ENCODE measurements at regions not wholly inside any gene's neighbourhood (a gene's known extent, or its start where the extent isn't known, plus 50 kb on each side); places are given as distances from the start of the nearest gene placed in this dataset.

GRCh38 chr13:105984646-105985045 is 550.8 kb downstream of the EFNB2 start:
- Histone ChIP-seq H3K4ac (ENCODE audit: low read depth, low read length) (no peak overlapping the region), H3K9me1 (ENCODE audit: insufficient read depth, low read length) (no peaks in the 10 kb centered on the region), H2BK20ac (ENCODE audit: low read depth, low read length) (no peak overlapping the region), H4K20me1 (ENCODE audit: insufficient read depth, low read length) (no peaks in the 10 kb centered on the region), H4K5ac (ENCODE audit: low read depth, low read length) (no peak overlapping the region), H3K23ac (ENCODE audit: low read depth, low read length) (no peak overlapping the region), H3K14ac (replicated peaks; ENCODE audit: low read depth, low read length) (no peak overlapping the region), H2AK5ac (ENCODE audit: low read depth, low read length) (no peak overlapping the region), H3K9me3 (ENCODE audit: control insufficient read depth, insufficient read depth, low read length) (no peaks in the 10 kb centered on the region), H3K36me3 (ENCODE audit: control insufficient read depth, insufficient read depth, low read length) (no peaks in the 10 kb centered on the region), H3K18ac (ENCODE audit: low read depth, low read length) (no peak overlapping the region), H3K79me1 (ENCODE audit: low read depth in 1 of 2, low read length in 2 of 2) (no peaks in the 10 kb centered on the region), H2AK9ac (replicated peaks; ENCODE audit: low read depth, low read length, poor library complexity) (no peak overlapping the region), H3K27ac (ENCODE audit: insufficient read depth, low read length) (no peak overlapping the region), H3K9ac (ENCODE audit: low read depth, low read length) (no peak overlapping the region), H2BK15ac (ENCODE audit: low read depth, low read length) (no peak overlapping the region), H3K4me1 (ENCODE audit: control insufficient read depth, insufficient read depth, low read length) (no peaks in the 10 kb centered on the region), H2AFZ (replicated peaks; ENCODE audit: low read length, poor library complexity) (no peak overlapping the region), H4K8ac (ENCODE audit: low read depth in 2 of 2, low read length in 2 of 2) (no peak overlapping the region), H3K27me3 (ENCODE audit: control insufficient read depth, insufficient read depth, low read length) (no peaks in the 10 kb centered on the region), H3K56ac (ENCODE audit: extremely low read depth, insufficient read depth, low read length) (no peak overlapping the region), H2BK5ac (ENCODE audit: low read depth, low read length, poor library complexity, severe bottlenecking) (no peak overlapping the region), H4K91ac (ENCODE audit: insufficient read depth, low read depth, low read length) (no peak overlapping the region), H2BK120ac (ENCODE audit: low read depth, low read length) (no peak overlapping the region), H3K4me3 (ENCODE audit: insufficient read depth, low read depth, low read length) (no peak overlapping the region), H3K4me2 (ENCODE audit: low read depth, low read length) (no peak overlapping the region)
- dilution Hi-C loops (cut with HindIII; ENCODE audit: low sequenced_read_pairs, unreplicated experiment): no loop called here
- TF ChIP-seq RFX5 (IDR thresholded peaks at IDR 0.05; ENCODE audit: low read depth, low read length) (no peak), RAD21 (IDR thresholded peaks at IDR 0.05; ENCODE audit: low read length) (no peak), NFE2L2 (IDR thresholded peaks at IDR 0.05; ENCODE audit: low read depth, low read length) (no peak), CTCF (conservative IDR thresholded peaks at IDR 0.05; ENCODE audit: low read depth, low read length) (no peak), CEBPB (IDR thresholded peaks at IDR 0.05; ENCODE audit: low read depth, low read length) (no peak), MAZ (IDR thresholded peaks at IDR 0.05; ENCODE audit: borderline replicate concordance, low read depth, low read length) (no peak), FOS (IDR thresholded peaks at IDR 0.05; ENCODE audit: low read depth, low read length) (no peak), CHD1 (IDR thresholded peaks at IDR 0.05; ENCODE audit: low read depth, low read length) (no peak), RCOR1 (IDR thresholded peaks at IDR 0.05; ENCODE audit: insufficient replicate concordance, low read length) (no peak), BHLHE40 (IDR thresholded peaks at IDR 0.05; ENCODE audit: low read depth, low read length) (no peak), MXI1 (IDR thresholded peaks at IDR 0.05; ENCODE audit: borderline replicate concordance, low read depth, low read length) (no peak), MAFK (IDR thresholded peaks at IDR 0.05; ENCODE audit: low read depth, low read length) (no peak), POLR2A (IDR thresholded peaks at IDR 0.05; ENCODE audit: low read depth, low read length) (no peak), SMC3 (IDR thresholded peaks at IDR 0.05; ENCODE audit: low read depth, low read length) (no peak)
- TF ChIP-seq, protein P1, sequence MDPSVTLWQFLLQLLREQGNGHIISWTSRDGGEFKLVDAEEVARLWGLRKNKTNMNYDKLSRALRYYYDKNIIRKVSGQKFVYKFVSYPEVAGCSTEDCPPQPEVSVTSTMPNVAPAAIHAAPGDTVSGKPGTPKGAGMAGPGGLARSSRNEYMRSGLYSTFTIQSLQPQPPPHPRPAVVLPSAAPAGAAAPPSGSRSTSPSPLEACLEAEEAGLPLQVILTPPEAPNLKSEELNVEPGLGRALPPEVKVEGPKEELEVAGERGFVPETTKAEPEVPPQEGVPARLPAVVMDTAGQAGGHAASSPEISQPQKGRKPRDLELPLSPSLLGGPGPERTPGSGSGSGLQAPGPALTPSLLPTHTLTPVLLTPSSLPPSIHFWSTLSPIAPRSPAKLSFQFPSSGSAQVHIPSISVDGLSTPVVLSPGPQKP (IDR thresholded peaks at IDR 0.05; ENCODE audit: borderline replicate concordance, low read depth, low read length): no peak
- TF ChIP-seq, protein P2, sequence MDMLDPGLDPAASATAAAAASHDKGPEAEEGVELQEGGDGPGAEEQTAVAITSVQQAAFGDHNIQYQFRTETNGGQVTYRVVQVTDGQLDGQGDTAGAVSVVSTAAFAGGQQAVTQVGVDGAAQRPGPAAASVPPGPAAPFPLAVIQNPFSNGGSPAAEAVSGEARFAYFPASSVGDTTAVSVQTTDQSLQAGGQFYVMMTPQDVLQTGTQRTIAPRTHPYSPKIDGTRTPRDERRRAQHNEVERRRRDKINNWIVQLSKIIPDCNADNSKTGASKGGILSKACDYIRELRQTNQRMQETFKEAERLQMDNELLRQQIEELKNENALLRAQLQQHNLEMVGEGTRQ (IDR thresholded peaks at IDR 0.05; ENCODE audit: low read depth, low read length): no peak
- CTCF ChIA-PET: no interaction called here
- DNase-seq (no peak), ATAC-seq (ENCODE audit: low read depth) (no peak)
- POLR2A ChIA-PET (ENCODE audit: unreplicated experiment): no interaction called here
- intact Hi-C loops (cut with micrococcal nuclease): no loop called here
- in situ Hi-C loops (cut with MboI; ENCODE audit: low sequenced_read_pairs): no loop called here
- no TSS peak for BruUV-seq (replicated peaks)
- WGBS, 2 experiments (ENCODE audit: extremely low coverage in 2 of 2, insufficient read length in 1 of 2): 41% methylated on average over 8 of the region's 11 CpGs; no CpG with 5 or more reads in 1 of the 2 experiments

Data from IMR-90 (cell line).